Keratinocyte (primary cell): ENCODE measurements at regions not wholly inside any gene's neighbourhood (a gene's known extent, or its start where the extent isn't known, plus 50 kb on each side); places are given as distances from the start of the nearest gene placed in this dataset.
"Not testable (repeated sequence)": the region's sequence is repeated elsewhere in the genome, so short reads cannot be mapped to it uniquely, and the experiment has no call there.

Experiments used
- DNase-seq: peaks from one replicate; pipeline ENCODE4 v3.0.0-alpha.2; 2011; ENCODE audit warnings: low read depth, missing footprints, low spot score
- FAIRE-seq: peaks from 2 replicates; lab custom pipeline; 2011; peaks lifted over from hg19 to GRCh38; lab: Jason Lieb, UNC
- H2AFZ ChIP-seq: 2 replicates; pipeline ENCODE4 v1.6.0; 2012; ENCODE audit warnings: low read length, control low read depth, inconsistent platforms; ENCODE audit not compliant: control insufficient read depth
- H3K27ac ChIP-seq: 2 replicates; pipeline ENCODE4 v1.5.1; 2011; ENCODE audit warnings: low read length; ENCODE audit not compliant: control insufficient read depth, insufficient read depth
- H3K27me3 ChIP-seq: 3 replicates; pipeline ENCODE4 v1.6.0; 2011; ENCODE audit warnings: low read length; ENCODE audit not compliant: control insufficient read depth, insufficient read depth; ENCODE audit errors: extremely low read depth
- H3K36me3 ChIP-seq, 2 experiments: 2 replicates in 1 of 2; 3 replicates in 1 of 2; pipeline ENCODE4 v1.5.1; 2011; ENCODE audit warnings: low read length in 2 of 2, mild to moderate bottlenecking in 1 of 2; ENCODE audit not compliant: control insufficient read depth in 2 of 2, insufficient read depth in 2 of 2; ENCODE audit errors: extremely low read depth in 1 of 2
- H3K4me1 ChIP-seq: 3 replicates; pipeline ENCODE4 v1.5.1; 2011; ENCODE audit warnings: low read length; ENCODE audit not compliant: control insufficient read depth, insufficient read depth; ENCODE audit errors: extremely low read depth
- H3K4me2 ChIP-seq: 3 replicates; pipeline ENCODE4 v1.6.0; 2011; ENCODE audit warnings: low read depth, low read length; ENCODE audit not compliant: control insufficient read depth, insufficient read depth; ENCODE audit errors: extremely low read depth
- H3K4me3 ChIP-seq, 3 experiments: fragments of 200-600 bp in 1 of 3; sonication (generic) in 1 of 3; 2 replicates in 2 of 3; 3 replicates in 1 of 3; pipeline ENCODE4 v1.5.1; 2011 to 2016; ENCODE audit warnings: low read length in 3 of 3, mild to moderate bottlenecking in 3 of 3, control low read depth in 2 of 3, inconsistent platforms in 1 of 3, low read depth in 1 of 3, mixed read lengths in 1 of 3, mixed run types in 1 of 3, moderate library complexity in 1 of 3; ENCODE audit not compliant: control insufficient read depth in 2 of 3, insufficient read depth in 2 of 3; ENCODE audit errors: extremely low read depth in 1 of 3
- H3K79me2 ChIP-seq: 2 replicates; pipeline ENCODE4 v1.6.0; 2012; ENCODE audit warnings: low read length; ENCODE audit not compliant: control insufficient read depth, insufficient read depth
- H3K9ac ChIP-seq: 3 replicates; pipeline ENCODE4 v1.6.0; 2011; ENCODE audit warnings: low read length; ENCODE audit not compliant: control insufficient read depth, insufficient read depth; ENCODE audit errors: extremely low read depth
- H3K9me1 ChIP-seq: 3 replicates; pipeline ENCODE4 v1.6.0; 2011; ENCODE audit warnings: low read length; ENCODE audit not compliant: control insufficient read depth, insufficient read depth; ENCODE audit errors: extremely low read depth
- H3K9me3 ChIP-seq: 2 replicates; pipeline ENCODE4 v1.5.1; 2012; ENCODE audit warnings: low read depth, low read length; ENCODE audit not compliant: control insufficient read depth
- H4K20me1 ChIP-seq: 3 replicates; pipeline ENCODE4 v1.6.0; 2011; ENCODE audit warnings: low read length; ENCODE audit not compliant: control insufficient read depth, insufficient read depth; ENCODE audit errors: extremely low read depth
- CTCF ChIP-seq, 3 experiments: IDR thresholded peaks in 1 of 3; conservative IDR thresholded peaks in 1 of 3; optimal IDR thresholded peaks in 1 of 3; 2 replicates in 2 of 3; 3 replicates in 1 of 3; pipeline versions ENCODE3 to v1.5.1; 2011; ENCODE audit warnings: low read length in 3 of 3, mild to moderate bottlenecking in 3 of 3, moderate library complexity in 2 of 3, control low read depth in 1 of 3, inconsistent platforms in 1 of 3; ENCODE audit not compliant: insufficient read depth in 2 of 3; ENCODE audit errors: extremely low read depth in 1 of 3
- EZH2 ChIP-seq: IDR thresholded peaks from one replicate; pipeline ENCODE4 v1.6.1; 2012; ENCODE audit warnings: inconsistent platforms, mild to moderate bottlenecking, low read length, moderate library complexity
- dilution Hi-C: fragments of 300-500 bp; cut with MboI; formaldehyde crosslinking; loops from one replicate; pipeline ENCODE4 v1.7.0; 2020; ENCODE audit warnings: low sequenced_read_pairs; ENCODE audit not compliant: extremely low pct_ligation_motif_present

- H3K9me1 ChIP-seq, H3K79me2 ChIP-seq, H3K36me3 ChIP-seq, FAIRE-seq, H3K4me1 ChIP-seq, H4K20me1 ChIP-seq, dilution Hi-C loops, DNase-seq, H3K27ac ChIP-seq, H3K27me3 ChIP-seq, H3K9me3 ChIP-seq: not testable (repeated sequence)
- peak overlapping the region; percentile 62 for H3K4me2 ChIP-seq
- peak overlapping the region; percentile 37 for H3K9ac ChIP-seq
- peak in 2 of 3 experiments; percentile 58 to 65 for TF ChIP-seq CTCF (optimal IDR thresholded peaks at IDR 0.05 in 1 of 3, IDR thresholded peaks at IDR 0.05 in 1 of 3, conservative IDR thresholded peaks at IDR 0.05 in 1 of 3; ENCODE audit: extremely low read depth in 1 of 3, insufficient read depth in 2 of 3, low read length in 3 of 3)
- H2AFZ ChIP-seq: peak overlapping the region; percentile 65
- peak overlapping the region; percentile 45 to 59 (median 57) for H3K4me3 ChIP-seq
Observed at GRCh38 chr3:125766285-125766826, 171.1 kb upstream of the OSBPL11 start.

GRCh38 chr3:125766931-125767330 lies 171.6 kb upstream of the OSBPL11 start:
- dilution Hi-C loops, H3K4me1 ChIP-seq, H3K9ac ChIP-seq, FAIRE-seq, H3K36me3 ChIP-seq, H3K4me2 ChIP-seq, H2AFZ ChIP-seq, H3K27me3 ChIP-seq, H3K9me1 ChIP-seq, DNase-seq, H3K9me3 ChIP-seq, H4K20me1 ChIP-seq, H3K27ac ChIP-seq, H3K79me2 ChIP-seq: not testable (repeated sequence)
- H3K4me3 ChIP-seq: peak overlapping the region in 1 of 3 experiments; percentile 45

- Histone ChIP-seq H3K36me3 (no peaks in the 10 kb centered on the region), H3K9ac (no peak overlapping the region), H3K79me2 (no peaks in the 10 kb centered on the region), H3K9me1 (no peaks in the 10 kb centered on the region), H3K9me3 (no peaks in the 10 kb centered on the region), H3K4me3 (no peak overlapping the region), H3K27me3 (peaks cover 8% of the 10 kb centered on the region), H3K4me1 (no peaks in the 10 kb centered on the region), H3K4me2 (no peak overlapping the region), H3K27ac (no peak overlapping the region), H2AFZ (no peak overlapping the region), H4K20me1 (no peaks in the 10 kb centered on the region)
- DNase-seq (no peak), FAIRE-seq (no peak)
- TF ChIP-seq EZH2 (no peak), CTCF (optimal IDR thresholded peaks at IDR 0.05 in 1 of 3, IDR thresholded peaks at IDR 0.05 in 1 of 3, conservative IDR thresholded peaks at IDR 0.05 in 1 of 3; ENCODE audit: extremely low read depth in 1 of 3, insufficient read depth in 2 of 3, low read length in 3 of 3) (no peak)
- dilution Hi-C loops: no loop called here
Observed at GRCh38 chr3:125767641-125768040, 172.3 kb upstream of the OSBPL11 start.

DNA sequence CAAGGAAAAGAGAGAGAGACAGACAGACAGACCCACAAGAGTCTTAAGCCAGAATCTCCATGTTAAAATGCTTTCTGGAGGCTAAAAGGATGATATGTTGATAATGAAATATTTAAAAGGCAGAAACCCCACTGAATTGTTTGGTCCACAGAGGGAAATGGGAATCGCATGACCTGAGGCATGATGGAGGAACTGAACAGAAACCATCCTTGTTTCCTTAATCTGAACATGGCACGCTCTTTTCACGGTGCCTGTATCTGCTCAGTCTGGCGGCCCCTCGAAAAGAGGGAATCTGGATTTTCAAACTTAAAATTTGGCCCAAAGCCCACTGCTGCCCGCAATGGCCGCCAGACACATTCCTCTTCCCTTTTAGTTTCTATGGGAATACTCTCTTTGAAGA lies 173.5 kb upstream of the OSBPL11 start:
- H3K9me3 ChIP-seq, H4K20me1 ChIP-seq, H3K4me1 ChIP-seq, H3K4me3 ChIP-seq, H3K27ac ChIP-seq, FAIRE-seq, H3K4me2 ChIP-seq, dilution Hi-C loops, H3K79me2 ChIP-seq, H3K36me3 ChIP-seq, H3K9ac ChIP-seq, H2AFZ ChIP-seq, DNase-seq, H3K9me1 ChIP-seq, H3K27me3 ChIP-seq: not testable (repeated sequence)
